ENCODE measurements at regions not wholly inside any gene's neighbourhood (a gene's known extent, or its start where the extent isn't known, plus 50 kb on each side); places are given as distances from the start of the nearest gene placed in this dataset.

- H3K79me2 ChIP-seq (ENCODE audit: insufficient read depth, low read length) = no peaks in the 10 kb centered on the region
- intact Hi-C loops (cut with micrococcal nuclease) = no loop called here
- no peaks in the 10 kb centered on the region for H3K9me3 ChIP-seq (ENCODE audit: control insufficient read depth in 1 of 2, insufficient read depth in 1 of 2, low read depth in 1 of 2, low read length in 2 of 2)
- TF ChIP-seq, protein P1, sequence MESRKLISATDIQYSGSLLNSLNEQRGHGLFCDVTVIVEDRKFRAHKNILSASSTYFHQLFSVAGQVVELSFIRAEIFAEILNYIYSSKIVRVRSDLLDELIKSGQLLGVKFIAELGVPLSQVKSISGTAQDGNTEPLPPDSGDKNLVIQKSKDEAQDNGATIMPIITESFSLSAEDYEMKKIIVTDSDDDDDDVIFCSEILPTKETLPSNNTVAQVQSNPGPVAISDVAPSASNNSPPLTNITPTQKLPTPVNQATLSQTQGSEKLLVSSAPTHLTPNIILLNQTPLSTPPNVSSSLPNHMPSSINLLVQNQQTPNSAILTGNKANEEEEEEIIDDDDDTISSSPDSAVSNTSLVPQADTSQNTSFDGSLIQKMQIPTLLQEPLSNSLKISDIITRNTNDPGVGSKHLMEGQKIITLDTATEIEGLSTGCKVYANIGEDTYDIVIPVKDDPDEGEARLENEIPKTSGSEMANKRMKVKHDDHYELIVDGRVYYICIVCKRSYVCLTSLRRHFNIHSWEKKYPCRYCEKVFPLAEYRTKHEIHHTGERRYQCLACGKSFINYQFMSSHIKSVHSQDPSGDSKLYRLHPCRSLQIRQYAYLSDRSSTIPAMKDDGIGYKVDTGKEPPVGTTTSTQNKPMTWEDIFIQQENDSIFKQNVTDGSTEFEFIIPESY (IDR thresholded peaks at IDR 0.05; ENCODE audit: extremely low read depth, insufficient replicate concordance, low read length) = no peak
- TF ChIP-seq SP1 (IDR thresholded peaks at IDR 0.05; ENCODE audit: low read depth) (no peak), TCF7L2 (IDR thresholded peaks at IDR 0.05; ENCODE audit: borderline replicate concordance, extremely low read depth, insufficient read depth, insufficient read length) (no peak), ATF3 (IDR thresholded peaks at IDR 0.05) (no peak), ELF1 (IDR thresholded peaks at IDR 0.05; ENCODE audit: borderline replicate concordance, low read depth) (no peak), CEBPB (IDR thresholded peaks at IDR 0.05; ENCODE audit: low read depth) (no peak), CTCF (IDR thresholded peaks at IDR 0.05 in 2 of 3, conservative IDR thresholded peaks at IDR 0.05 in 1 of 3; ENCODE audit: borderline replicate concordance in 1 of 3, insufficient read depth in 1 of 3, low read depth in 2 of 3, low read length in 2 of 3) (no peak), CBX3 (IDR thresholded peaks at IDR 0.05; ENCODE audit: low read depth) (no peak), POLR2A (IDR thresholded peaks at IDR 0.05; ENCODE audit: borderline replicate concordance, extremely low read depth, insufficient read depth, insufficient read length) (no peak), ZFX (IDR thresholded peaks at IDR 0.05) (no peak), JUND (IDR thresholded peaks at IDR 0.05) (no peak), EZH2phosphoT487 (IDR thresholded peaks at IDR 0.05; ENCODE audit: borderline replicate concordance) (no peak)
- TF ChIP-seq, protein P2, sequence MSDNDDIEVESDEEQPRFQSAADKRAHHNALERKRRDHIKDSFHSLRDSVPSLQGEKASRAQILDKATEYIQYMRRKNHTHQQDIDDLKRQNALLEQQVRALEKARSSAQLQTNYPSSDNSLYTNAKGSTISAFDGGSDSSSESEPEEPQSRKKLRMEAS (IDR thresholded peaks at IDR 0.05) = no peak
- ATAC-seq (no peak), DNase-seq (ENCODE audit: low read depth, low spot score) (no peak)
- no peaks in the 10 kb centered on the region for H3K4me1 ChIP-seq (ENCODE audit: control insufficient read depth in 1 of 2, insufficient read depth in 2 of 2, low read length in 2 of 2)
- no peaks in the 10 kb centered on the region for H3K9me2 ChIP-seq (ENCODE audit: insufficient read depth)
- ChIA-PET RAD21 (ENCODE audit: low non-redundant PET in 1 of 2, low total read pairs in 2 of 2, uncharacterized antibody in 2 of 2, unreplicated experiment in 2 of 2) (no interaction called here), POLR2A (no interaction called here), CTCF (no interaction called here)
- H4K20me1 ChIP-seq (ENCODE audit: insufficient read depth) = no peaks in the 10 kb centered on the region
- H2AFZ ChIP-seq (ENCODE audit: low read depth, low read length, poor library complexity, severe bottlenecking) = no peak overlapping the region
- no peak overlapping the region for H3K27ac ChIP-seq (ENCODE audit: low read depth, low read length)
- H3K36me3 ChIP-seq (ENCODE audit: control insufficient read depth in 1 of 2, insufficient read depth in 2 of 2, low read length in 2 of 2) = no peaks in the 10 kb centered on the region
- BruUV-seq (replicated peaks) = no TSS peak
- H3K4me2 ChIP-seq (ENCODE audit: low read length) = no peak overlapping the region
- no peak overlapping the region for H3K9ac ChIP-seq (ENCODE audit: low read length)
- no peak overlapping the region for H3K4me3 ChIP-seq (replicated peaks in 1 of 2; ENCODE audit: low read depth in 1 of 2, low read length in 2 of 2)
- no peaks in the 10 kb centered on the region for H3K27me3 ChIP-seq (ENCODE audit: insufficient read depth, low read length)
These were observed 129.6 kb downstream of the CD24 start for GRCh38 chr6:106844930-106845329.
